ENCODE measurements at regions not wholly inside any gene's neighbourhood (a gene's known extent, or its start where the extent isn't known, plus 50 kb on each side); places are given as distances from the start of the nearest gene placed in this dataset.

DNA sequence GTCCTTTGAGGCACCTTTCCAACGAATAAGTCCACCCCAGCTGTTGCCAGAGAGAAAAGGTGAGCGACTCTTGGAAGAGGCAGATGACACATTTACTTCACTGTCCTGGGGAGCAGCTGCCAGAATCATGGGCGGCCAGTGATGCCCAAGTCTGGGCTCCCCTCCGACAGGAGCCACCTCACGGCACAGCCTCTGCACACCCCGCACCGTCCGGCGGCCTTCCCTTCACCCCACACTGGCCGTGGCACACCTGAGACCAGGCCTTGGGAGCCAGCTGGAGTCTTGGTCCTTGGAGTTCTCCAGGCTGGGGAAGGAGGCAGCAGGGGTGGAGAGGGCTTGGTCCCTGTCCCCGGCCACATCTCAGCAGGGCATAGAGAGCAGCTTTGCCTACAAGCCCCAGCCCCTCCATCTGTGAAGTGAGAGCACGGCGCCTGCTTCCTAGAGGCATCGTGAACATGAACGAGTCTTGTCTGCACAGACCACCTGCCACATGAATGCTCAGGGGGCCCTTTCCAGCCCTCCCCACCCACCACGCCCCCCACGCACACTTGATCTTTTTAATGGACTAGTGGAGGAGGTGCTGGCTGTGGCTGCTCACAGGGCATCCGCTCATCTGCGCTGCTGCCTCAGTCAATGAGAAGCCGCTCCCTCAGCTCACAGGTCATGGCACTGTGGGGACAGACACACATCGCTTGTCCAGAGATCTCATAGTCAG, 400.2 kb upstream of the MYT1L start:
- H2AK5ac ChIP-seq (ENCODE audit: low read depth, low read length), result no peak overlapping the region
- no peak overlapping the region for H3K18ac ChIP-seq (ENCODE audit: low read depth, low read length)
- no peak for DNase-seq
- TF ChIP-seq, protein P1, sequence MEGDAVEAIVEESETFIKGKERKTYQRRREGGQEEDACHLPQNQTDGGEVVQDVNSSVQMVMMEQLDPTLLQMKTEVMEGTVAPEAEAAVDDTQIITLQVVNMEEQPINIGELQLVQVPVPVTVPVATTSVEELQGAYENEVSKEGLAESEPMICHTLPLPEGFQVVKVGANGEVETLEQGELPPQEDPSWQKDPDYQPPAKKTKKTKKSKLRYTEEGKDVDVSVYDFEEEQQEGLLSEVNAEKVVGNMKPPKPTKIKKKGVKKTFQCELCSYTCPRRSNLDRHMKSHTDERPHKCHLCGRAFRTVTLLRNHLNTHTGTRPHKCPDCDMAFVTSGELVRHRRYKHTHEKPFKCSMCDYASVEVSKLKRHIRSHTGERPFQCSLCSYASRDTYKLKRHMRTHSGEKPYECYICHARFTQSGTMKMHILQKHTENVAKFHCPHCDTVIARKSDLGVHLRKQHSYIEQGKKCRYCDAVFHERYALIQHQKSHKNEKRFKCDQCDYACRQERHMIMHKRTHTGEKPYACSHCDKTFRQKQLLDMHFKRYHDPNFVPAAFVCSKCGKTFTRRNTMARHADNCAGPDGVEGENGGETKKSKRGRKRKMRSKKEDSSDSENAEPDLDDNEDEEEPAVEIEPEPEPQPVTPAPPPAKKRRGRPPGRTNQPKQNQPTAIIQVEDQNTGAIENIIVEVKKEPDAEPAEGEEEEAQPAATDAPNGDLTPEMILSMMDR (conservative IDR thresholded peaks at IDR 0.05; ENCODE audit: low read depth, low read length), result no peak
- TF ChIP-seq RAD21 (IDR thresholded peaks at IDR 0.05; ENCODE audit: low read length) (no peak), FOS (IDR thresholded peaks at IDR 0.05; ENCODE audit: low read depth, low read length) (no peak), MAZ (IDR thresholded peaks at IDR 0.05; ENCODE audit: borderline replicate concordance, low read depth, low read length) (no peak), SMC3 (IDR thresholded peaks at IDR 0.05; ENCODE audit: low read depth, low read length) (no peak), RCOR1 (IDR thresholded peaks at IDR 0.05; ENCODE audit: insufficient replicate concordance, low read length) (no peak), NFE2L2 (IDR thresholded peaks at IDR 0.05; ENCODE audit: low read depth, low read length) (no peak), MXI1 (IDR thresholded peaks at IDR 0.05; ENCODE audit: borderline replicate concordance, low read depth, low read length) (no peak), BHLHE40 (IDR thresholded peaks at IDR 0.05; ENCODE audit: low read depth, low read length) (no peak), CEBPB (IDR thresholded peaks at IDR 0.05; ENCODE audit: low read depth, low read length) (no peak), POLR2A (IDR thresholded peaks at IDR 0.05; ENCODE audit: low read depth, low read length) (no peak), MAFK (IDR thresholded peaks at IDR 0.05; ENCODE audit: low read depth, low read length) (no peak), CHD1 (IDR thresholded peaks at IDR 0.05; ENCODE audit: low read depth, low read length) (no peak), RFX5 (IDR thresholded peaks at IDR 0.05; ENCODE audit: low read depth, low read length) (no peak)
- TF ChIP-seq, protein P2, sequence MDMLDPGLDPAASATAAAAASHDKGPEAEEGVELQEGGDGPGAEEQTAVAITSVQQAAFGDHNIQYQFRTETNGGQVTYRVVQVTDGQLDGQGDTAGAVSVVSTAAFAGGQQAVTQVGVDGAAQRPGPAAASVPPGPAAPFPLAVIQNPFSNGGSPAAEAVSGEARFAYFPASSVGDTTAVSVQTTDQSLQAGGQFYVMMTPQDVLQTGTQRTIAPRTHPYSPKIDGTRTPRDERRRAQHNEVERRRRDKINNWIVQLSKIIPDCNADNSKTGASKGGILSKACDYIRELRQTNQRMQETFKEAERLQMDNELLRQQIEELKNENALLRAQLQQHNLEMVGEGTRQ (IDR thresholded peaks at IDR 0.05; ENCODE audit: low read depth, low read length), result no peak
- TF ChIP-seq, protein P3, sequence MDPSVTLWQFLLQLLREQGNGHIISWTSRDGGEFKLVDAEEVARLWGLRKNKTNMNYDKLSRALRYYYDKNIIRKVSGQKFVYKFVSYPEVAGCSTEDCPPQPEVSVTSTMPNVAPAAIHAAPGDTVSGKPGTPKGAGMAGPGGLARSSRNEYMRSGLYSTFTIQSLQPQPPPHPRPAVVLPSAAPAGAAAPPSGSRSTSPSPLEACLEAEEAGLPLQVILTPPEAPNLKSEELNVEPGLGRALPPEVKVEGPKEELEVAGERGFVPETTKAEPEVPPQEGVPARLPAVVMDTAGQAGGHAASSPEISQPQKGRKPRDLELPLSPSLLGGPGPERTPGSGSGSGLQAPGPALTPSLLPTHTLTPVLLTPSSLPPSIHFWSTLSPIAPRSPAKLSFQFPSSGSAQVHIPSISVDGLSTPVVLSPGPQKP (IDR thresholded peaks at IDR 0.05; ENCODE audit: borderline replicate concordance, low read depth, low read length), result no peak
- CTCF ChIA-PET, result no interaction called here
- H3K9ac ChIP-seq (ENCODE audit: low read depth, low read length), result no peak overlapping the region
- no peak overlapping the region for H3K23ac ChIP-seq (ENCODE audit: low read depth, low read length)
- no peak overlapping the region for H2BK120ac ChIP-seq (ENCODE audit: low read depth, low read length)
- H2AFZ ChIP-seq (replicated peaks; ENCODE audit: low read length, poor library complexity), result no peak overlapping the region
- no peak overlapping the region for H3K4me3 ChIP-seq (ENCODE audit: insufficient read depth, low read depth, low read length)
- no peak overlapping the region for H4K8ac ChIP-seq (ENCODE audit: low read depth in 2 of 2, low read length in 2 of 2)
- in situ Hi-C loops (cut with MboI; ENCODE audit: low sequenced_read_pairs), result no loop called here
- no peaks in the 10 kb centered on the region for H3K4me1 ChIP-seq (ENCODE audit: control insufficient read depth, insufficient read depth, low read length)
- no peak overlapping the region for H2BK20ac ChIP-seq (ENCODE audit: low read depth, low read length)
- dilution Hi-C loops (cut with HindIII; ENCODE audit: low sequenced_read_pairs, unreplicated experiment), result no loop called here
- BruUV-seq (replicated peaks), result no TSS peak
- H3K9me3 ChIP-seq (ENCODE audit: control insufficient read depth, insufficient read depth, low read length), result peaks cover 57% of the 10 kb centered on the region
- no peak overlapping the region for H3K4me2 ChIP-seq (ENCODE audit: low read depth, low read length)
- intact Hi-C loops (cut with micrococcal nuclease), result no loop called here
- no peak overlapping the region for H4K91ac ChIP-seq (ENCODE audit: insufficient read depth, low read depth, low read length)
- H4K20me1 ChIP-seq (ENCODE audit: insufficient read depth, low read length), result no peaks in the 10 kb centered on the region
- WGBS, 2 experiments (ENCODE audit: extremely low coverage in 2 of 2, insufficient read length in 1 of 2), result 82% methylated on average over 4 of the region's 21 CpGs; no CpG with 5 or more reads in 1 of the 2 experiments
- H3K14ac ChIP-seq (replicated peaks; ENCODE audit: low read depth, low read length), result no peak overlapping the region
- no peaks in the 10 kb centered on the region for H3K79me1 ChIP-seq (ENCODE audit: low read depth in 1 of 2, low read length in 2 of 2)
- no peak for ATAC-seq (ENCODE audit: low read depth)
- no peak overlapping the region for H3K27ac ChIP-seq (ENCODE audit: insufficient read depth, low read length)
- no peaks in the 10 kb centered on the region for H3K9me1 ChIP-seq (ENCODE audit: insufficient read depth, low read length)
- H2AK9ac ChIP-seq (replicated peaks; ENCODE audit: low read depth, low read length, poor library complexity), result no peak overlapping the region
- no peak overlapping the region for H3K4ac ChIP-seq (ENCODE audit: low read depth, low read length)
- H4K5ac ChIP-seq (ENCODE audit: low read depth, low read length), result no peak overlapping the region
- POLR2A ChIA-PET (ENCODE audit: unreplicated experiment), result no interaction called here
- H3K27me3 ChIP-seq (ENCODE audit: control insufficient read depth, insufficient read depth, low read length), result no peaks in the 10 kb centered on the region
- H3K36me3 ChIP-seq (ENCODE audit: control insufficient read depth, insufficient read depth, low read length), result no peaks in the 10 kb centered on the region
- H3K56ac ChIP-seq (ENCODE audit: extremely low read depth, insufficient read depth, low read length), result no peak overlapping the region
- H2BK15ac ChIP-seq (ENCODE audit: low read depth, low read length), result no peak overlapping the region
- H2BK5ac ChIP-seq (ENCODE audit: low read depth, low read length, poor library complexity, severe bottlenecking), result no peak overlapping the region
